AG04450 (cell line): ENCODE measurements at regions not wholly inside any gene's neighbourhood (a gene's known extent, or its start where the extent isn't known, plus 50 kb on each side); places are given as distances from the start of the nearest gene placed in this dataset.

Experiments used
- CTCF ChIA-PET: fragments of 300-600, 350-600 bp; formaldehyde crosslinking; extraction: SDS; loops from one replicate; lab custom pipeline; 2022; ENCODE audit warnings: antibody characterized with exemption, inconsistent platforms; lab: Charles Lee
- POLR2A ChIA-PET: fragments of 350-600 bp; formaldehyde crosslinking; extraction: SDS; loops from one replicate; lab custom pipeline; 2021; ENCODE audit warnings: antibody characterized with exemption, inconsistent platforms; lab: Yijun Ruan, JAX
- DNase-seq: peaks from one replicate; pipeline ENCODE4 v3.0.0-alpha.2; 2011; ENCODE audit warnings: low read depth, low spot score
- H3K27ac ChIP-seq: one replicate; pipeline ENCODE4 v1.5.1; 2012; ENCODE audit warnings: low read depth, low read length, control low read depth
- H3K27me3 ChIP-seq: one replicate; pipeline ENCODE4 v1.6.0; 2012; ENCODE audit warnings: low read length; ENCODE audit not compliant: control insufficient read depth, insufficient read depth
- H3K4me3 ChIP-seq: 2 replicates; pipeline ENCODE4 v1.5.1; 2011; ENCODE audit warnings: mild to moderate bottlenecking, low read depth, low read length, control low read depth
- H3K9me3 ChIP-seq: 2 replicates; pipeline ENCODE4 v1.5.1; 2012; ENCODE audit warnings: low read length; ENCODE audit not compliant: control insufficient read depth, insufficient read depth
- TF ChIP-seq, protein P1 (sequence below): IDR thresholded peaks from 2 replicates; pipeline ENCODE4 v1.5.1; 2011; ENCODE audit warnings: low read depth, low read length, control low read depth, inconsistent platforms

DNA sequence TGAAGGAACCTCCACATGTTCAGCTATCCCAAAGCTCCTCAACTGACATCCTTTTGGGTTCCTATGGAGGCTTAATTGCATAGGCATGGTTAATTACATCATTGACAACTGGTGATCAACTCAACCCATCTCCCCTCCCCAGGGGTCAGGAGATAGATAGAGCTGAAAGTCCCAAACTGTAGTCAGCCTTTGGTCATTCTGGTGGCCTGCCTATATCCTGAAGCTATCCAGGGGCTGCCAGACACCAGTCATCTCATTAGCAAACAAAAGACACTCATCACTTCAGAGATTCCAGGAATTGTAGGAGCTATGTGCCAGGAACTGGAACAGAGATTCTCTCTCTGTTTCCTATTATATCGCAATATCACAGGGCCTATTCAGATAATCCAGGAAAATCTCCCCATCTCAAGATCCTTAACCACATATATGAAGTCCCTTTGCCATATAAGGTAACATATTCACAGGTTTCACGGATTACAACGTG lies 646.5 kb upstream of the GRAMD2B start:
- Histone ChIP-seq H3K27ac (no peak overlapping the region), H3K4me3 (no peak overlapping the region), H3K27me3 (no peaks in the 10 kb centered on the region), H3K9me3 (no peaks in the 10 kb centered on the region)
- ChIA-PET CTCF (no interaction called here), POLR2A (no interaction called here)
- TF ChIP-seq, protein P1, sequence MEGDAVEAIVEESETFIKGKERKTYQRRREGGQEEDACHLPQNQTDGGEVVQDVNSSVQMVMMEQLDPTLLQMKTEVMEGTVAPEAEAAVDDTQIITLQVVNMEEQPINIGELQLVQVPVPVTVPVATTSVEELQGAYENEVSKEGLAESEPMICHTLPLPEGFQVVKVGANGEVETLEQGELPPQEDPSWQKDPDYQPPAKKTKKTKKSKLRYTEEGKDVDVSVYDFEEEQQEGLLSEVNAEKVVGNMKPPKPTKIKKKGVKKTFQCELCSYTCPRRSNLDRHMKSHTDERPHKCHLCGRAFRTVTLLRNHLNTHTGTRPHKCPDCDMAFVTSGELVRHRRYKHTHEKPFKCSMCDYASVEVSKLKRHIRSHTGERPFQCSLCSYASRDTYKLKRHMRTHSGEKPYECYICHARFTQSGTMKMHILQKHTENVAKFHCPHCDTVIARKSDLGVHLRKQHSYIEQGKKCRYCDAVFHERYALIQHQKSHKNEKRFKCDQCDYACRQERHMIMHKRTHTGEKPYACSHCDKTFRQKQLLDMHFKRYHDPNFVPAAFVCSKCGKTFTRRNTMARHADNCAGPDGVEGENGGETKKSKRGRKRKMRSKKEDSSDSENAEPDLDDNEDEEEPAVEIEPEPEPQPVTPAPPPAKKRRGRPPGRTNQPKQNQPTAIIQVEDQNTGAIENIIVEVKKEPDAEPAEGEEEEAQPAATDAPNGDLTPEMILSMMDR = no peak
- DNase-seq = no peak

DNA sequence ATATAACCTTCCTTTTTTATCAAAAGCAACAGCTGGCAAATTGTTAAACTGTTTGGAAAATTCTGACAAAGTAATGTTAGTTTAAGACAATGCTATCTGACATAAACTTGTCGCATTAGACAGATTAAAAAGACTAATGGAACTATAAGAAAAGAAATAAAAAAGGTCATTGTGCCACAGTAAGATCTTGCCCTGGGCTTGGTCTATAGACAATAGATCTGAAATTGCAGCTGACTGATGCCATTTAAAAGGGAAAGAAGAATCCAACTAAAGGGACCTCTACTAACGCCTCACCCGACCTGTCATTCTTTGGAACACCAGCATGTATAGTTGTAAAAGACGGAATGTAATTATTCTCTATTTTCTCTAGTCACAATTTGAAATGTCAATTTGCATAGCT lies 644.4 kb upstream of the GRAMD2B start:
- no peak for DNase-seq
- CTCF ChIA-PET = no interaction called here
- no peak overlapping the region for H3K4me3 ChIP-seq
- H3K27me3 ChIP-seq = no peaks in the 10 kb centered on the region
- H3K9me3 ChIP-seq = no peaks in the 10 kb centered on the region
- TF ChIP-seq, protein P1 = no peak
- POLR2A ChIA-PET = no interaction called here
- H3K27ac ChIP-seq = no peak overlapping the region

DNA sequence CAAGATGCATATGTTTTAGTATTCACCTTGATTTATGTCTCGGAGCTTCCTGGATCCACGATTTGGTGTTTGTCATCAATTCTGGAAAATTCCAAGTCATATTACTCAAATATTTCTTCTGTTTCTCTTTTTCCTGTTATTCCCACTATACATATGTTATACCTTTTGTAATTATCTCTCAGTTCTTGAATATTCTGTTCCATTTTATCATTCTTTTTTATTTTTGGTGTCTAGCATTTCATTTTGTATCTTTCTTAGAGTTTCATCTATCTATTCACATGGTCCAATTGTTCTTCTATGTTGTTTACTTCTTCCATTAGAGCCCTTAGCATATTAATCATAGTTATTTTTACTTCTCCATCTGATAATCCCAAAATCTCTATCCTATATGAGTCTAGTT lies 637.8 kb upstream of the GRAMD2B start:
- POLR2A ChIA-PET = no interaction called here
- DNase-seq = no peak
- Histone ChIP-seq H3K4me3 (no peak overlapping the region), H3K27me3 (no peaks in the 10 kb centered on the region), H3K9me3 (no peaks in the 10 kb centered on the region), H3K27ac (no peak overlapping the region)
- CTCF ChIA-PET = no interaction called here
- TF ChIP-seq, protein P1 = no peak

DNA sequence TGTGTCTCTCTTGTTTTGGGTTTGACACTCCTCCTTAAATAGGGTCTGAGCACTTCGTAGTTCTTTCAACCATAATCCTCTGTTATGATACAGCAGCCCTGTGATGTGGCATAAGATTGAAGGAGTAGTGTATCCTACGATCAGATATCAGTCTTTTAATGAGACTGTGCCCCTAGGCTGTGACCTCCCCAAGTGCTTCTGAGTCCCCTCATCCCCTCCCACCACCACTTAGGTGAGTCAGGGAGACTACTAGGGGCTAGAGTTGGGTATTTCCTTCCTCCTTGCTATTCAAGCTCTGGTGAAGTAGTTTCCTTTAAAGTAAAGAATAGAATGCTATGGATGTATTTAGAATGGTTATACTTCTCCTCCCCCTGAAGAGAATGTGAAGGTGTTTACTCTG lies 637.2 kb upstream of the GRAMD2B start:
- TF ChIP-seq, protein P1 = no peak
- ChIA-PET CTCF (no interaction called here), POLR2A (no interaction called here)
- Histone ChIP-seq H3K27ac (no peak overlapping the region), H3K9me3 (no peaks in the 10 kb centered on the region), H3K4me3 (no peak overlapping the region), H3K27me3 (no peaks in the 10 kb centered on the region)
- DNase-seq = no peak

DNA sequence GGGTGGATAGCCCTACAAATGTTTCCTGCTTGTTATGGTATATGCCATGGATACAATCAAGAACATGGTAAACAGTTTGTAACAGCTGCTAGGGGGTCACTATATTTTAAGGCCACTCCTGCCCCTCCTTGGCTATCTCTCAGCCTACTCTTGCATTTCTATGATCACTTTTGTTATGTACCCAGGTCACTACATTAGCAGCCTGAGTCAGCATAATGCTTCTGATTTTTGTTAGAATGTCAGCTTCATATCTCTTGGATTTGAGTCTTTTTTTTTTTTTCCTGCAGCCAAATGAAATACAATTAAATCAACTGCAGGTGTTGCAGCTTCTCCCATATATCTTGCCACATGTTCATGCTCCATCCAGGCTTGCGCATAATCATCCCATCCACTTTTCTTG lies 629.7 kb upstream of the GRAMD2B start:
- no peak for DNase-seq
- CTCF ChIA-PET = no interaction called here
- TF ChIP-seq, protein P1 = no peak
- POLR2A ChIA-PET = interaction anchor here (0.7 kb wide), 1 partner anchor 203 kb away, joined by 5 read pairs; no protein-coding TSS in a partner anchor
- no peaks in the 10 kb centered on the region for H3K27me3 ChIP-seq
- no peaks in the 10 kb centered on the region for H3K9me3 ChIP-seq
- H3K4me3 ChIP-seq = no peak overlapping the region
- no peak overlapping the region for H3K27ac ChIP-seq
